ENCODE measurements at regions not wholly inside any gene's neighbourhood (a gene's known extent, or its start where the extent isn't known, plus 50 kb on each side); places are given as distances from the start of the nearest gene placed in this dataset.

- Histone ChIP-seq H3K9me3 (ENCODE audit: control insufficient read depth in 2 of 2, insufficient read depth in 1 of 2, low read depth in 1 of 2, low read length in 1 of 2) (no peaks in the 10 kb centered on the region), H3K27me3 (ENCODE audit: control insufficient read depth in 1 of 2, insufficient read depth in 2 of 2, low read length in 2 of 2) (no peaks in the 10 kb centered on the region), H3K27ac (ENCODE audit: low read depth in 2 of 2, low read length in 1 of 2) (no peak overlapping the region), H3K4me3 (ENCODE audit: low read depth in 1 of 2, low read length in 2 of 2) (no peak overlapping the region), H3K4me1 (ENCODE audit: control insufficient read depth in 2 of 2, insufficient read depth in 2 of 2, low read length in 1 of 2) (peaks cover under 1 to 9% of the 10 kb centered on the region in 2 donors), H3K36me3 (ENCODE audit: control insufficient read depth in 2 of 2, insufficient read depth in 2 of 2, low read length in 1 of 2) (peaks cover 0 to 4% of the 10 kb centered on the region in 2 donors)
- 83% methylated on average over 10 of the region's 10 CpGs for WGBS, 2 donors
Measured at GRCh38 chr20:19949195-19949867, 67.8 kb upstream of the NAA20 start.

GRCh38 chr20:19950042-19950441 lies 67.1 kb upstream of the NAA20 start:
- H3K27ac ChIP-seq (ENCODE audit: low read depth in 2 of 2, low read length in 1 of 2), result no peak overlapping the region
- peaks cover 0 to 8% of the 10 kb centered on the region in 2 donors for H3K4me1 ChIP-seq (ENCODE audit: control insufficient read depth in 2 of 2, insufficient read depth in 2 of 2, low read length in 1 of 2)
- 88 to 91% methylated on average over 2 of the region's 2 CpGs for whole genome bisulfite sequencing, 2 donors
- no peaks in the 10 kb centered on the region for H3K9me3 ChIP-seq (ENCODE audit: control insufficient read depth in 2 of 2, insufficient read depth in 1 of 2, low read depth in 1 of 2, low read length in 1 of 2)
- H3K36me3 ChIP-seq (ENCODE audit: control insufficient read depth in 2 of 2, insufficient read depth in 2 of 2, low read length in 1 of 2), result peaks cover 0 to 4% of the 10 kb centered on the region in 2 donors
- no peaks in the 10 kb centered on the region for H3K27me3 ChIP-seq (ENCODE audit: control insufficient read depth in 1 of 2, insufficient read depth in 2 of 2, low read length in 2 of 2)
- no peak overlapping the region for H3K4me3 ChIP-seq (ENCODE audit: low read depth in 1 of 2, low read length in 2 of 2)

GRCh38 chr20:19952392-19952791 lies 64.8 kb upstream of the NAA20 start:
- H3K27ac ChIP-seq (ENCODE audit: low read depth in 2 of 2, low read length in 1 of 2), result no peak overlapping the region
- peaks cover 3 to 11% of the 10 kb centered on the region in 2 donors for H3K4me1 ChIP-seq (ENCODE audit: control insufficient read depth in 2 of 2, insufficient read depth in 2 of 2, low read length in 1 of 2)
- WGBS, 2 donors, result 78% methylated on average over 3 of the region's 3 CpGs
- H3K4me3 ChIP-seq (ENCODE audit: low read depth in 1 of 2, low read length in 2 of 2), result no peak overlapping the region
- H3K9me3 ChIP-seq (ENCODE audit: control insufficient read depth in 2 of 2, insufficient read depth in 1 of 2, low read depth in 1 of 2, low read length in 1 of 2), result no peaks in the 10 kb centered on the region
- H3K36me3 ChIP-seq (ENCODE audit: control insufficient read depth in 2 of 2, insufficient read depth in 2 of 2, low read length in 1 of 2), result peaks cover 4% of the 10 kb centered on the region in 2 donors
- no peaks in the 10 kb centered on the region for H3K27me3 ChIP-seq (ENCODE audit: control insufficient read depth in 1 of 2, insufficient read depth in 2 of 2, low read length in 2 of 2)

GRCh38 chr20:19953606-19954005 lies 63.6 kb upstream of the NAA20 start:
- Histone ChIP-seq H3K27me3 (ENCODE audit: control insufficient read depth in 1 of 2, insufficient read depth in 2 of 2, low read length in 2 of 2) (no peaks in the 10 kb centered on the region), H3K27ac (ENCODE audit: low read depth in 2 of 2, low read length in 1 of 2) (no peak overlapping the region), H3K9me3 (ENCODE audit: control insufficient read depth in 2 of 2, insufficient read depth in 1 of 2, low read depth in 1 of 2, low read length in 1 of 2) (no peaks in the 10 kb centered on the region), H3K4me1 (ENCODE audit: control insufficient read depth in 2 of 2, insufficient read depth in 2 of 2, low read length in 1 of 2) (peaks cover 3 to 8% of the 10 kb centered on the region in 2 donors), H3K4me3 (ENCODE audit: low read depth in 1 of 2, low read length in 2 of 2) (no peak overlapping the region), H3K36me3 (ENCODE audit: control insufficient read depth in 2 of 2, insufficient read depth in 2 of 2, low read length in 1 of 2) (peaks cover 4% of the 10 kb centered on the region in 2 donors)

DNA sequence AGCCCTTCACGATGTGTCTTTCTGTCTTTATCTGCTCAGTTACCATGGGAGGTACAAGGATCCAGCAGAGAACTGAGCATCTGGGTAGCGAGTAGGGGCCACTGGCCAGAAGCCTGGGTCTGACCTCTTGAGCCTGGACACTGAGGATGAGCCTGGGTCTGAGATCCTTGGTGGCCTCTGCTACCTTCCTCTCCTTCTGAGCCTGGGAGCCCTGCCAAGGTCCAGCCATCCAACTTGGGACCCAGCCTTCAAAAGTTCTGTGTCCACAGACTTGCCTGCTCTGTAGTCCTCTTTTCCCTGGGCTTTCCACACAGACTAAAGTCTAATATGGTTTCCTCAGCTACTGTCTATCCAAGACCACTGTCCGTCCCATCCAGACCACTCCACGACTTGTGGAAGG lies 60.2 kb upstream of the NAA20 start:
- no peak overlapping the region for H3K4me3 ChIP-seq (ENCODE audit: low read depth in 1 of 2, low read length in 2 of 2)
- peaks cover 3 to 12% of the 10 kb centered on the region in 2 donors for H3K4me1 ChIP-seq (ENCODE audit: control insufficient read depth in 2 of 2, insufficient read depth in 2 of 2, low read length in 1 of 2)
- H3K36me3 ChIP-seq (ENCODE audit: control insufficient read depth in 2 of 2, insufficient read depth in 2 of 2, low read length in 1 of 2), result peaks cover 3 to 6% of the 10 kb centered on the region in 2 donors
- 85 to 91% methylated on average over 4 of the region's 4 CpGs for WGBS, 2 donors
- H3K27me3 ChIP-seq (ENCODE audit: control insufficient read depth in 1 of 2, insufficient read depth in 2 of 2, low read length in 2 of 2), result no peaks in the 10 kb centered on the region
- peak overlapping the region; percentile 66 to 79 for H3K27ac ChIP-seq (ENCODE audit: low read depth in 2 of 2, low read length in 1 of 2)
- H3K9me3 ChIP-seq (ENCODE audit: control insufficient read depth in 2 of 2, insufficient read depth in 1 of 2, low read depth in 1 of 2, low read length in 1 of 2), result no peaks in the 10 kb centered on the region

GRCh38 chr20:19958219-19958618 lies 58.9 kb upstream of the NAA20 start:
- 57 to 74% methylated on average over 3 of the region's 3 CpGs for WGBS, 2 donors
- Histone ChIP-seq H3K27me3 (ENCODE audit: control insufficient read depth in 1 of 2, insufficient read depth in 2 of 2, low read length in 2 of 2) (no peaks in the 10 kb centered on the region), H3K36me3 (ENCODE audit: control insufficient read depth in 2 of 2, insufficient read depth in 2 of 2, low read length in 1 of 2) (peaks cover 0 to 6% of the 10 kb centered on the region in 2 donors), H3K4me3 (ENCODE audit: low read depth in 1 of 2, low read length in 2 of 2) (no peak overlapping the region), H3K27ac (ENCODE audit: low read depth in 2 of 2, low read length in 1 of 2) (peak overlapping the region; percentile 62 to 79), H3K4me1 (ENCODE audit: control insufficient read depth in 2 of 2, insufficient read depth in 2 of 2, low read length in 1 of 2) (peaks cover 3 to 12% of the 10 kb centered on the region in 2 donors), H3K9me3 (ENCODE audit: control insufficient read depth in 2 of 2, insufficient read depth in 1 of 2, low read depth in 1 of 2, low read length in 1 of 2) (no peaks in the 10 kb centered on the region)

DNA sequence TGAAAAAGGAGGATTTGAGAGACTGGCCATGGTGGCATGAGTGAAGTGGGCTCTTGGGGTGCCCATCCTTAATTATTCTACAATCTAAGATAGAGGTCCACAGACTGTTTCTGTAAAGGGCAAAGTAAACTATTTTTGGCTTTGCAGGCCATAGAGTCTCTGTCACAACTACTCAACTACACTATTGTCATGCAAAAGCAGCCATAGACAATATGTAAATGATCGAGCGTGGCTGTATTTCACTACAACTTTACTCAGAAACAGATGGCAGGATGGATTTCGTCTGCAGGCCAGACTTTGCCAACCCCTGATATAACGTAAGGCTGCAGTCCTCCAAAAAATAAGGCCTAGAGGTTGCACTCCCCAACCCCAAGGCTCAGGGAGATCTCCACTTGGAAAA lies 58.2 kb upstream of the NAA20 start:
- Histone ChIP-seq H3K27ac (ENCODE audit: low read depth in 2 of 2, low read length in 1 of 2) (no peak overlapping the region), H3K4me3 (ENCODE audit: low read depth in 1 of 2, low read length in 2 of 2) (no peak overlapping the region), H3K4me1 (ENCODE audit: control insufficient read depth in 2 of 2, insufficient read depth in 2 of 2, low read length in 1 of 2) (peaks cover 3 to 12% of the 10 kb centered on the region in 2 donors), H3K36me3 (ENCODE audit: control insufficient read depth in 2 of 2, insufficient read depth in 2 of 2, low read length in 1 of 2) (peaks cover 0 to 6% of the 10 kb centered on the region in 2 donors), H3K27me3 (ENCODE audit: control insufficient read depth in 1 of 2, insufficient read depth in 2 of 2, low read length in 2 of 2) (no peaks in the 10 kb centered on the region), H3K9me3 (ENCODE audit: control insufficient read depth in 2 of 2, insufficient read depth in 1 of 2, low read depth in 1 of 2, low read length in 1 of 2) (no peaks in the 10 kb centered on the region)
- WGBS, 2 donors, result 78 to 90% methylated on average over 4 of the region's 4 CpGs

GRCh38 chr20:19960745-19961144 lies 56.4 kb upstream of the NAA20 start:
- no peaks in the 10 kb centered on the region for H3K9me3 ChIP-seq (ENCODE audit: control insufficient read depth in 2 of 2, insufficient read depth in 1 of 2, low read depth in 1 of 2, low read length in 1 of 2)
- H3K36me3 ChIP-seq (ENCODE audit: control insufficient read depth in 2 of 2, insufficient read depth in 2 of 2, low read length in 1 of 2), result peaks cover 0 to 8% of the 10 kb centered on the region in 2 donors
- 91 to 97% methylated on average over 2 of the region's 2 CpGs for WGBS, 2 donors
- no peak overlapping the region for H3K4me3 ChIP-seq (ENCODE audit: low read depth in 1 of 2, low read length in 2 of 2)
- no peaks in the 10 kb centered on the region for H3K27me3 ChIP-seq (ENCODE audit: control insufficient read depth in 1 of 2, insufficient read depth in 2 of 2, low read length in 2 of 2)
- H3K4me1 ChIP-seq (ENCODE audit: control insufficient read depth in 2 of 2, insufficient read depth in 2 of 2, low read length in 1 of 2), result peaks cover 5 to 12% of the 10 kb centered on the region in 2 donors
- peak overlapping the region; percentile 19 to 79 for H3K27ac ChIP-seq (ENCODE audit: low read depth in 2 of 2, low read length in 1 of 2)

GRCh38 chr20:19961293-19961692 lies 55.9 kb upstream of the NAA20 start:
- Histone ChIP-seq H3K27ac (ENCODE audit: low read depth in 2 of 2, low read length in 1 of 2) (peak overlapping the region; percentile 34 to 79), H3K9me3 (ENCODE audit: control insufficient read depth in 2 of 2, insufficient read depth in 1 of 2, low read depth in 1 of 2, low read length in 1 of 2) (no peaks in the 10 kb centered on the region), H3K4me1 (ENCODE audit: control insufficient read depth in 2 of 2, insufficient read depth in 2 of 2, low read length in 1 of 2) (peaks cover 5 to 11% of the 10 kb centered on the region in 2 donors), H3K27me3 (ENCODE audit: control insufficient read depth in 1 of 2, insufficient read depth in 2 of 2, low read length in 2 of 2) (no peaks in the 10 kb centered on the region), H3K36me3 (ENCODE audit: control insufficient read depth in 2 of 2, insufficient read depth in 2 of 2, low read length in 1 of 2) (peaks cover 0 to 8% of the 10 kb centered on the region in 2 donors), H3K4me3 (ENCODE audit: low read depth in 1 of 2, low read length in 2 of 2) (no peak overlapping the region)
- WGBS, 2 donors, result 38 to 58% methylated on average over 6 of the region's 6 CpGs

- H3K36me3 ChIP-seq (ENCODE audit: control insufficient read depth in 2 of 2, insufficient read depth in 2 of 2, low read length in 1 of 2), result peaks cover 5 to 8% of the 10 kb centered on the region in 2 donors
- H3K4me3 ChIP-seq (ENCODE audit: low read depth in 1 of 2, low read length in 2 of 2), result no peak overlapping the region
- no peak overlapping the region for H3K27ac ChIP-seq (ENCODE audit: low read depth in 2 of 2, low read length in 1 of 2)
- peaks cover 2 to 10% of the 10 kb centered on the region in 2 donors for H3K4me1 ChIP-seq (ENCODE audit: control insufficient read depth in 2 of 2, insufficient read depth in 2 of 2, low read length in 1 of 2)
- no peaks in the 10 kb centered on the region for H3K27me3 ChIP-seq (ENCODE audit: control insufficient read depth in 1 of 2, insufficient read depth in 2 of 2, low read length in 2 of 2)
- WGBS, 2 donors, result 96% methylated on average over 6 of the region's 6 CpGs
- H3K9me3 ChIP-seq (ENCODE audit: control insufficient read depth in 2 of 2, insufficient read depth in 1 of 2, low read depth in 1 of 2, low read length in 1 of 2), result no peaks in the 10 kb centered on the region
Measured at GRCh38 chr20:19962958-19963357, 54.2 kb upstream of the NAA20 start.
